ENCODE measurements at regions not wholly inside any gene's neighbourhood (a gene's known extent, or its start where the extent isn't known, plus 50 kb on each side); places are given as distances from the start of the nearest gene placed in this dataset.

DNA sequence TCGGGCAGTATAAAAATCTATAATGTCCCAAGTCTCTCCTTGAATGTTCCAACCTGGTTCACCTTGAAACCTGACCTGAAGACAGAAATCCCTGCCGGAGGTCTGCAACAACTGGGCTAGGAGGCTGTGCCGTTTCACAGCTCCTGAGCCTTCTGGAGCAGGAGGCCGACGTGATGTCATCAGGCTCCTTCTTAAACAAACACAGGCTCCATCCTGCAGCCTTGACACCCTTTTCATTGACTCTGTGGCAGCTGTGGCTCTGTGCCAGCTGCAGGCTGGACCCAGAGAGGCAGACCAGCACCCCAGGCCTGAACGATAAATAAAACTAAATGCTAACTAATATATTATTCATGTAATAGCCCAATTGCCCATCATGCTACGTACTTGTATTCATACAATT, 483.9 kb downstream of the CD83 start:
- Mint-ChIP-seq H3K27me3 (no peaks in the 10 kb centered on the region), H3K36me3 (ENCODE audit: low read depth) (no peaks in the 10 kb centered on the region), H3K27ac (no peak overlapping the region), H3K4me1 (ENCODE audit: low read depth) (peaks cover 1% of the 10 kb centered on the region), H3K9me3 (no peaks in the 10 kb centered on the region), H3K4me3 (no peak overlapping the region)
- ATAC-seq (no peak), DNase-seq (no peak)
- ChIA-PET POLR2A (no interaction called here), CTCF (no interaction called here)
- intact Hi-C loops (cut with micrococcal nuclease), result no loop called here
- TF ChIP-seq, protein P1, sequence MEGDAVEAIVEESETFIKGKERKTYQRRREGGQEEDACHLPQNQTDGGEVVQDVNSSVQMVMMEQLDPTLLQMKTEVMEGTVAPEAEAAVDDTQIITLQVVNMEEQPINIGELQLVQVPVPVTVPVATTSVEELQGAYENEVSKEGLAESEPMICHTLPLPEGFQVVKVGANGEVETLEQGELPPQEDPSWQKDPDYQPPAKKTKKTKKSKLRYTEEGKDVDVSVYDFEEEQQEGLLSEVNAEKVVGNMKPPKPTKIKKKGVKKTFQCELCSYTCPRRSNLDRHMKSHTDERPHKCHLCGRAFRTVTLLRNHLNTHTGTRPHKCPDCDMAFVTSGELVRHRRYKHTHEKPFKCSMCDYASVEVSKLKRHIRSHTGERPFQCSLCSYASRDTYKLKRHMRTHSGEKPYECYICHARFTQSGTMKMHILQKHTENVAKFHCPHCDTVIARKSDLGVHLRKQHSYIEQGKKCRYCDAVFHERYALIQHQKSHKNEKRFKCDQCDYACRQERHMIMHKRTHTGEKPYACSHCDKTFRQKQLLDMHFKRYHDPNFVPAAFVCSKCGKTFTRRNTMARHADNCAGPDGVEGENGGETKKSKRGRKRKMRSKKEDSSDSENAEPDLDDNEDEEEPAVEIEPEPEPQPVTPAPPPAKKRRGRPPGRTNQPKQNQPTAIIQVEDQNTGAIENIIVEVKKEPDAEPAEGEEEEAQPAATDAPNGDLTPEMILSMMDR (IDR thresholded peaks at IDR 0.05), result no peak

GRCh38 chr6:14606353-14606752, 488.8 kb downstream of the CD83 start:
- no peak for DNase-seq
- no peak overlapping the region for H3K4me3 Mint-ChIP-seq
- POLR2A ChIA-PET, result no interaction called here
- CTCF ChIA-PET, result no interaction called here
- no peak for ATAC-seq
- H3K27me3 Mint-ChIP-seq, result peaks cover 3% of the 10 kb centered on the region
- TF ChIP-seq, protein P1 (IDR thresholded peaks at IDR 0.05), result no peak
- no peaks in the 10 kb centered on the region for H3K36me3 Mint-ChIP-seq (ENCODE audit: low read depth)
- H3K27ac Mint-ChIP-seq, result no peak overlapping the region
- no peaks in the 10 kb centered on the region for H3K9me3 Mint-ChIP-seq
- no peaks in the 10 kb centered on the region for H3K4me1 Mint-ChIP-seq (ENCODE audit: low read depth)
- intact Hi-C loops (cut with micrococcal nuclease), result no loop called here

DNA sequence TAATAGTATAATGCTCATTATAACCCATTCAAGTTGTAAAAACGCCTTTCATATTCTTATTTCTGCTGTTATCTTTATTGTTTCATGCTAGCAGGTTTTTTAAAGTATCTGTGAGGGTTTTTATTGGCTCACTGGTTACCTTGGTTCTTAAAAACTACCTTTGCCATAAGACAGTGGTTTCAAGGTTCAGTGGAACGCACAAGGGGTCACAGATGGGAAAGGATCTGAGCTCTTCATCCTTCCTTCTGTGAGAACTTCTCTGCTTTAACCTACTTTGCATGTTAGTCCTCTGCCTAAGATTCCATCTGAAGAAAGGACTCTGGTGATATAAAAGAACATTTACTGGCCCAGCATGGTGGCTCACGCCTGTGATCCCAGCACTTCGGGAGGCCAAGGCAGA, 492.6 kb downstream of the CD83 start:
- H3K4me3 Mint-ChIP-seq, result no peak overlapping the region
- CTCF ChIA-PET, result no interaction called here
- ATAC-seq, result no peak
- H3K36me3 Mint-ChIP-seq (ENCODE audit: low read depth), result no peaks in the 10 kb centered on the region
- POLR2A ChIA-PET, result interaction anchor here (1.6 kb wide), 1 partner anchor 14 kb away, joined by 4 read pairs; no protein-coding TSS in a partner anchor
- no peaks in the 10 kb centered on the region for H3K9me3 Mint-ChIP-seq
- peaks cover 8% of the 10 kb centered on the region for H3K4me1 Mint-ChIP-seq (ENCODE audit: low read depth)
- TF ChIP-seq, protein P1 (IDR thresholded peaks at IDR 0.05), result no peak
- intact Hi-C loops (cut with micrococcal nuclease), result no loop called here
- no peak overlapping the region for H3K27ac Mint-ChIP-seq
- DNase-seq, result no peak
- peaks cover 6% of the 10 kb centered on the region for H3K27me3 Mint-ChIP-seq

DNA sequence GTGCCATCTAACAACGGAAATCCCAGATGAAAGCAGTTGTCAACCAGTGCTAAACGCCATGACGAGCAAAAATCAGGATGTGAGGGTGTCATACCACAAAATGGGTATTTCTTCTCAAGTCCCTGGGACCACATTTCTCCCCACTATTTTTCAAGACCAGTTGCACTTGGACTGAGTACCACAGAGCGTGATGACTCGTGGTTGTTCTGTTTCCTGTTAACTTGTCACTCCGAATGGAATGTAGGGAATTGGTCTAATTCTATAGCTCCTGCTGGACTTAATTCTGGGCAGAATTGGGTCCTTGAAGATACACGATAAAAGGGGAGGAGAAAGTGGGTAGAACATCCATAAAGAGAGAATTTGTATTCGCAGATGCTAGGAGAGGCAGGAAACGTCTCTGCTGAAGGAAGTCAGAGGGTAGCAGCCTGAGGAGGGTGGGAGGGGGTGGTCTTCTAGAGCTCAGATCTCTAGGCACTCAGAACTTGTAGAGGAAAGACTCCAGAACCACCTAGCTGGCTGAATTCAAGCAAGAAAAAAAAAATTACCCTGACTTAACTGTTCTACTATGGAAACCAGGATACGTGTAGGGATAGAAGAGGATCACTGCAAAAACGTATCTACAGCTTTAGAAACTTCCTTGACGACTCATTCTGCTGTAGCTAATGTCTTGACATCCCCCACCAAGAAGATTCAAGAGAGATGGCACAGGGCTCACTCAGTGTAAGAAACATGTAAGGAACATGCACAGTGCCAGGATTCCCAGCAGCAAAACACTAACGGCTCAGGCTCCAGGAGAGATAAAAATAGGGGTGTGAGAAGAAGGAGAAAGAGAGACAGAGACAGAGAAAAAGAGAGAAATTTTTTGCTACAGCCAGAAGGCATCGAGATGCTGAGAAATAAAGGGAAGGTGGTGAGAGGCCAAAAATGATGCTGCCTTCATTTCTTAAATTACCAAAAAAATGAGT, 494.7 kb downstream of the CD83 start:
- DNase-seq (no peak), ATAC-seq (no peak)
- peaks cover 5% of the 10 kb centered on the region for H3K9me3 Mint-ChIP-seq
- peaks cover 12% of the 10 kb centered on the region for H3K4me1 Mint-ChIP-seq (ENCODE audit: low read depth)
- TF ChIP-seq, protein P1 (IDR thresholded peaks at IDR 0.05), result no peak
- H3K4me3 Mint-ChIP-seq, result no peak overlapping the region
- H3K27ac Mint-ChIP-seq, result no peak overlapping the region
- ChIA-PET CTCF (no interaction called here), POLR2A (interaction anchor here (0.7 kb wide), 1 partner anchor 404 kb away, joined by 3 read pairs; no protein-coding TSS in a partner anchor)
- peaks cover 6% of the 10 kb centered on the region for H3K27me3 Mint-ChIP-seq
- no peaks in the 10 kb centered on the region for H3K36me3 Mint-ChIP-seq (ENCODE audit: low read depth)
- intact Hi-C loops (cut with micrococcal nuclease), result no loop called here

- peaks cover 6% of the 10 kb centered on the region for H3K27me3 Mint-ChIP-seq
- POLR2A ChIA-PET, result no interaction called here
- no peak overlapping the region for H3K27ac Mint-ChIP-seq
- H3K36me3 Mint-ChIP-seq (ENCODE audit: low read depth), result no peaks in the 10 kb centered on the region
- H3K4me1 Mint-ChIP-seq (ENCODE audit: low read depth), result peaks cover 12% of the 10 kb centered on the region
- intact Hi-C loops (cut with micrococcal nuclease), result no loop called here
- TF ChIP-seq, protein P1 (IDR thresholded peaks at IDR 0.05), result no peak
- DNase-seq (no peak), ATAC-seq (no peak)
- CTCF ChIA-PET, result interaction anchor here (1.6 kb wide), 1 partner anchor 11 kb away, joined by 5 read pairs; no protein-coding TSS in a partner anchor
- no peak overlapping the region for H3K4me3 Mint-ChIP-seq
- H3K9me3 Mint-ChIP-seq, result peaks cover 5% of the 10 kb centered on the region
Measured at GRCh38 chr6:14614631-14615030, 497.1 kb downstream of the CD83 start.
